Keratinocyte (primary cell): ENCODE measurements at regions not wholly inside any gene's neighbourhood (a gene's known extent, or its start where the extent isn't known, plus 50 kb on each side); places are given as distances from the start of the nearest gene placed in this dataset.
"Not testable (repeated sequence)": the region's sequence is repeated elsewhere in the genome, so short reads cannot be mapped to it uniquely, and the experiment has no call there.

Experiments used
- DNase-seq: peaks from one replicate; pipeline ENCODE4 v3.0.0-alpha.2; 2011; ENCODE audit warnings: low read depth, missing footprints, low spot score
- FAIRE-seq: peaks from 2 replicates; lab custom pipeline; 2011; peaks lifted over from hg19 to GRCh38; lab: Jason Lieb, UNC
- H2AFZ ChIP-seq: 2 replicates; pipeline ENCODE4 v1.6.0; 2012; ENCODE audit warnings: low read length, control low read depth, inconsistent platforms; ENCODE audit not compliant: control insufficient read depth
- H3K27ac ChIP-seq: 2 replicates; pipeline ENCODE4 v1.5.1; 2011; ENCODE audit warnings: low read length; ENCODE audit not compliant: control insufficient read depth, insufficient read depth
- H3K27me3 ChIP-seq: 3 replicates; pipeline ENCODE4 v1.6.0; 2011; ENCODE audit warnings: low read length; ENCODE audit not compliant: control insufficient read depth, insufficient read depth; ENCODE audit errors: extremely low read depth
- H3K36me3 ChIP-seq, 2 experiments: 2 replicates in 1 of 2; 3 replicates in 1 of 2; pipeline ENCODE4 v1.5.1; 2011; ENCODE audit warnings: low read length in 2 of 2, mild to moderate bottlenecking in 1 of 2; ENCODE audit not compliant: control insufficient read depth in 2 of 2, insufficient read depth in 2 of 2; ENCODE audit errors: extremely low read depth in 1 of 2
- H3K4me1 ChIP-seq: 3 replicates; pipeline ENCODE4 v1.5.1; 2011; ENCODE audit warnings: low read length; ENCODE audit not compliant: control insufficient read depth, insufficient read depth; ENCODE audit errors: extremely low read depth
- H3K4me2 ChIP-seq: 3 replicates; pipeline ENCODE4 v1.6.0; 2011; ENCODE audit warnings: low read depth, low read length; ENCODE audit not compliant: control insufficient read depth, insufficient read depth; ENCODE audit errors: extremely low read depth
- H3K4me3 ChIP-seq, 3 experiments: fragments of 200-600 bp in 1 of 3; sonication (generic) in 1 of 3; 2 replicates in 2 of 3; 3 replicates in 1 of 3; pipeline ENCODE4 v1.5.1; 2011 to 2016; ENCODE audit warnings: low read length in 3 of 3, mild to moderate bottlenecking in 3 of 3, control low read depth in 2 of 3, inconsistent platforms in 1 of 3, low read depth in 1 of 3, mixed read lengths in 1 of 3, mixed run types in 1 of 3, moderate library complexity in 1 of 3; ENCODE audit not compliant: control insufficient read depth in 2 of 3, insufficient read depth in 2 of 3; ENCODE audit errors: extremely low read depth in 1 of 3
- H3K79me2 ChIP-seq: 2 replicates; pipeline ENCODE4 v1.6.0; 2012; ENCODE audit warnings: low read length; ENCODE audit not compliant: control insufficient read depth, insufficient read depth
- H3K9ac ChIP-seq: 3 replicates; pipeline ENCODE4 v1.6.0; 2011; ENCODE audit warnings: low read length; ENCODE audit not compliant: control insufficient read depth, insufficient read depth; ENCODE audit errors: extremely low read depth
- H3K9me1 ChIP-seq: 3 replicates; pipeline ENCODE4 v1.6.0; 2011; ENCODE audit warnings: low read length; ENCODE audit not compliant: control insufficient read depth, insufficient read depth; ENCODE audit errors: extremely low read depth
- H3K9me3 ChIP-seq: 2 replicates; pipeline ENCODE4 v1.5.1; 2012; ENCODE audit warnings: low read depth, low read length; ENCODE audit not compliant: control insufficient read depth
- H4K20me1 ChIP-seq: 3 replicates; pipeline ENCODE4 v1.6.0; 2011; ENCODE audit warnings: low read length; ENCODE audit not compliant: control insufficient read depth, insufficient read depth; ENCODE audit errors: extremely low read depth
- EZH2 ChIP-seq: IDR thresholded peaks from one replicate; pipeline ENCODE4 v1.6.1; 2012; ENCODE audit warnings: inconsistent platforms, mild to moderate bottlenecking, low read length, moderate library complexity
- dilution Hi-C: fragments of 300-500 bp; cut with MboI; formaldehyde crosslinking; loops from one replicate; pipeline ENCODE4 v1.7.0; 2020; ENCODE audit warnings: low sequenced_read_pairs; ENCODE audit not compliant: extremely low pct_ligation_motif_present
- TF ChIP-seq, protein P1 (sequence below), 3 experiments: IDR thresholded peaks in 1 of 3; conservative IDR thresholded peaks in 1 of 3; optimal IDR thresholded peaks in 1 of 3; 2 replicates in 2 of 3; 3 replicates in 1 of 3; pipeline versions ENCODE3 to v1.5.1; 2011; ENCODE audit warnings: low read length in 3 of 3, mild to moderate bottlenecking in 3 of 3, moderate library complexity in 2 of 3, control low read depth in 1 of 3, inconsistent platforms in 1 of 3; ENCODE audit not compliant: insufficient read depth in 2 of 3; ENCODE audit errors: extremely low read depth in 1 of 3

DNA sequence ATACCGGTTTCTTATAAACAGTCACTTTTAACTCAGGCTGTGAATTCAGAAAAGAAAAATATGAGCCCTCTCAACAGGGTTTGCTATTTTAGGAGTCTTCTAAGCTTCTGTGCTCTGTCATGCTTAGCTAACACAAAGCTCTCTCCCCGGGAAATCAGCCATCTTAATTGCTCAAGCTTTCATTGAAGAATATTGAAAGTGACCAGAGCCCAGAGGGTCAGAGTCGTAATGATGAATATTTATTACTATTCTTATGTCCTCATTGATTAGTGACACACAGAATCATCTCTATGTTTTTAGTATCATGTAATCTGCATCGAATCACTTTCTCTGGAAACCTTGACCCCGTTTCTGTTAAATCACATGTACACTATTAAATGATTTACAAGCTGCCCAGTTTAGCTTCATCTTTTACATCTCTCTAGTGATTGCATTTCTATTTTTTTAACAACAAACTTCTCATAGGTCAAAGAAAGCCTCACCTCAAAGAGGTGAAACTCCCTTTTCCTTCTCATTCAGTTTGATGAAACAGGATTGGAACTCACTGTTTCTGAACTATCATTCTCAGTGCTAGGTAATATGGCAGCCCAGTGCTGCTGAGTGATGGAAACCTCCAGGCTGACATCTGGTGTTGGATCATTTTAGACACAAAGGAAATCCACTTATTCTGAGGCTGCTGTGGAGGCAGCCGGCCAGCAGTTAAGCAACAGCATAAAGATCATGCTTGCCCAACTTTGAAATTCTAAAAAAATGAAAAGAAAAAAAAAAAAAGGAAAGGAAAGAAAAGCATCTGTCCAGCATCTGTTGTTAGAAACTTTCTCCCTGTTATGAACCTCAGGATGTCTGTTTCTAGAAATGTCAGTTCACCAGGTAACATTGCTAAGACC is 96.3 kb downstream of the RFPL4B start:
- DNase-seq: no peak
- H3K9me1 ChIP-seq: no peaks in the 10 kb centered on the region
- no peak overlapping the region for H3K4me3 ChIP-seq
- no peaks in the 10 kb centered on the region for H3K79me2 ChIP-seq
- no peaks in the 10 kb centered on the region for H3K9me3 ChIP-seq
- no peak overlapping the region for H3K27ac ChIP-seq
- TF ChIP-seq, protein P1, sequence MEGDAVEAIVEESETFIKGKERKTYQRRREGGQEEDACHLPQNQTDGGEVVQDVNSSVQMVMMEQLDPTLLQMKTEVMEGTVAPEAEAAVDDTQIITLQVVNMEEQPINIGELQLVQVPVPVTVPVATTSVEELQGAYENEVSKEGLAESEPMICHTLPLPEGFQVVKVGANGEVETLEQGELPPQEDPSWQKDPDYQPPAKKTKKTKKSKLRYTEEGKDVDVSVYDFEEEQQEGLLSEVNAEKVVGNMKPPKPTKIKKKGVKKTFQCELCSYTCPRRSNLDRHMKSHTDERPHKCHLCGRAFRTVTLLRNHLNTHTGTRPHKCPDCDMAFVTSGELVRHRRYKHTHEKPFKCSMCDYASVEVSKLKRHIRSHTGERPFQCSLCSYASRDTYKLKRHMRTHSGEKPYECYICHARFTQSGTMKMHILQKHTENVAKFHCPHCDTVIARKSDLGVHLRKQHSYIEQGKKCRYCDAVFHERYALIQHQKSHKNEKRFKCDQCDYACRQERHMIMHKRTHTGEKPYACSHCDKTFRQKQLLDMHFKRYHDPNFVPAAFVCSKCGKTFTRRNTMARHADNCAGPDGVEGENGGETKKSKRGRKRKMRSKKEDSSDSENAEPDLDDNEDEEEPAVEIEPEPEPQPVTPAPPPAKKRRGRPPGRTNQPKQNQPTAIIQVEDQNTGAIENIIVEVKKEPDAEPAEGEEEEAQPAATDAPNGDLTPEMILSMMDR (optimal IDR thresholded peaks at IDR 0.05 in 1 of 3, IDR thresholded peaks at IDR 0.05 in 1 of 3, conservative IDR thresholded peaks at IDR 0.05 in 1 of 3; ENCODE audit: extremely low read depth in 1 of 3, insufficient read depth in 2 of 3, low read length in 3 of 3): peak in 1 of 3 experiments; percentile 9
- TF ChIP-seq EZH2: no peak
- no peak overlapping the region for H3K9ac ChIP-seq
- no peaks in the 10 kb centered on the region for H3K4me1 ChIP-seq
- dilution Hi-C loops: no loop called here
- FAIRE-seq: no peak
- no peaks in the 10 kb centered on the region for H3K36me3 ChIP-seq
- H2AFZ ChIP-seq: no peak overlapping the region
- no peaks in the 10 kb centered on the region for H4K20me1 ChIP-seq
- H3K27me3 ChIP-seq: no peaks in the 10 kb centered on the region
- no peak overlapping the region for H3K4me2 ChIP-seq

GRCh38 chr6:112448786-112449185 is 101.7 kb downstream of the RFPL4B start:
- H3K79me2 ChIP-seq, H3K4me2 ChIP-seq, H2AFZ ChIP-seq, H3K9me3 ChIP-seq, dilution Hi-C loops, H3K4me1 ChIP-seq, H3K36me3 ChIP-seq, DNase-seq, H3K9ac ChIP-seq, H4K20me1 ChIP-seq, H3K9me1 ChIP-seq, H3K27me3 ChIP-seq, FAIRE-seq, H3K27ac ChIP-seq, H3K4me3 ChIP-seq: not testable (repeated sequence)
